ENCODE measurements at regions not wholly inside any gene's neighbourhood (a gene's known extent, or its start where the extent isn't known, plus 50 kb on each side); places are given as distances from the start of the nearest gene placed in this dataset.

DNA sequence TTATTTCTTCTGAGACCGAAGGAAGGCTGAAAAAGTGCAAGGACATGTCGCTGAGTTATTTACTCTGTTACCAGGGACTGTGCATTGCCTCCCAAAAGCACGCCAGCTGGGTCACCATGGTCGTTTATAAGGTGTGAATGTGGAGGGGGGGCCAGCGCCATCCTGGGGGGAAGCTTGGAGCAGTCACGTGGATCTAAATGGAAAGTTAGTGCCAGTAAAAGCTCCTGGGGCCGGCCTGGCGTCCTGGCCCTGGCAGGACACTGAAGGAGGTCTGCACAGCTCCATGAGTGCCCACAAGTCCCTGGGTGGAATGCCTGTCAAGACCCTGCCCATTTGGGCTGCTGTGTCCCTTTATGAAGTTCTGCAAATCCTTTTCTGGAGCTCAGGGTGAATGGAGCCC, 82.6 kb downstream of the C16orf95 start:
- H3K27ac ChIP-seq = no peak overlapping the region
- TF ChIP-seq, protein P1, sequence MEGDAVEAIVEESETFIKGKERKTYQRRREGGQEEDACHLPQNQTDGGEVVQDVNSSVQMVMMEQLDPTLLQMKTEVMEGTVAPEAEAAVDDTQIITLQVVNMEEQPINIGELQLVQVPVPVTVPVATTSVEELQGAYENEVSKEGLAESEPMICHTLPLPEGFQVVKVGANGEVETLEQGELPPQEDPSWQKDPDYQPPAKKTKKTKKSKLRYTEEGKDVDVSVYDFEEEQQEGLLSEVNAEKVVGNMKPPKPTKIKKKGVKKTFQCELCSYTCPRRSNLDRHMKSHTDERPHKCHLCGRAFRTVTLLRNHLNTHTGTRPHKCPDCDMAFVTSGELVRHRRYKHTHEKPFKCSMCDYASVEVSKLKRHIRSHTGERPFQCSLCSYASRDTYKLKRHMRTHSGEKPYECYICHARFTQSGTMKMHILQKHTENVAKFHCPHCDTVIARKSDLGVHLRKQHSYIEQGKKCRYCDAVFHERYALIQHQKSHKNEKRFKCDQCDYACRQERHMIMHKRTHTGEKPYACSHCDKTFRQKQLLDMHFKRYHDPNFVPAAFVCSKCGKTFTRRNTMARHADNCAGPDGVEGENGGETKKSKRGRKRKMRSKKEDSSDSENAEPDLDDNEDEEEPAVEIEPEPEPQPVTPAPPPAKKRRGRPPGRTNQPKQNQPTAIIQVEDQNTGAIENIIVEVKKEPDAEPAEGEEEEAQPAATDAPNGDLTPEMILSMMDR (IDR thresholded peaks at IDR 0.05) = no peak
- TF ChIP-seq ZFX (IDR thresholded peaks at IDR 0.05; ENCODE audit: borderline replicate concordance) = no peak

DNA sequence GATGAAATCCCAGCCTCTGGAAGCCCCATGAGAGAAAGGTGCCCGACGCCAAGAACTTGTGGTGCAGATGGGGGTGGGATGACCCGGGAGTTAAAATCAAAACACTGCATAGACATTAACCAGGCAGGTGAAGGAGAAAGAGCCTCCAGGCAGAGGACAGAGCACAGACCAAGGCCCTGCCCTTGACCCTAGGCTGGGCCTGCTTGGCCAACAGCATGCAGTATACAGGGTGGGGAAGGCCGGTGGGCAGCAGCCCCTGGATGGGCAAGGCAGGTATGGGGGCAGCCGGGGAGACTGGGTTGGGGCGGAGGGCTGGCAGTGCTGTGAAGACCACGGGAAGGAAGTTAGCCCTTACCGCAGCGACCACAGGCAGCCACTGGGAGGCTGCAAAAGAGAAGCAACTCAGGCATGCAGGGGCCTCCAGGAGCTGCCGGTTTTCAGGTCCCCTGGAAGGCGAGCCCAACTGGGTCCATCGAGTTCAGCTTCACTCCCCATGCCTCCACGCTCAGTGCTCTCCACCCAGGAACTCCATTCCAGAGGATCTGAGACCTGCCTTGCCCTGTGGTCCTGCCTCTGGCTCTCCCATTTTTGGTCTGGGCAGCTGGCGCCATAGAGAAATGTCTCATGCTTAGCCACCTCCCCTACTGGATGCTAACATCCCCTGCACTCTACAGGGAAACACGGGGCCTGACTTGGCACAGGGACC, 81.2 kb downstream of the C16orf95 start:
- H3K27ac ChIP-seq = no peak overlapping the region
- TF ChIP-seq, protein P1 (IDR thresholded peaks at IDR 0.05) = no peak
- no peak for TF ChIP-seq ZFX (IDR thresholded peaks at IDR 0.05; ENCODE audit: borderline replicate concordance)

DNA sequence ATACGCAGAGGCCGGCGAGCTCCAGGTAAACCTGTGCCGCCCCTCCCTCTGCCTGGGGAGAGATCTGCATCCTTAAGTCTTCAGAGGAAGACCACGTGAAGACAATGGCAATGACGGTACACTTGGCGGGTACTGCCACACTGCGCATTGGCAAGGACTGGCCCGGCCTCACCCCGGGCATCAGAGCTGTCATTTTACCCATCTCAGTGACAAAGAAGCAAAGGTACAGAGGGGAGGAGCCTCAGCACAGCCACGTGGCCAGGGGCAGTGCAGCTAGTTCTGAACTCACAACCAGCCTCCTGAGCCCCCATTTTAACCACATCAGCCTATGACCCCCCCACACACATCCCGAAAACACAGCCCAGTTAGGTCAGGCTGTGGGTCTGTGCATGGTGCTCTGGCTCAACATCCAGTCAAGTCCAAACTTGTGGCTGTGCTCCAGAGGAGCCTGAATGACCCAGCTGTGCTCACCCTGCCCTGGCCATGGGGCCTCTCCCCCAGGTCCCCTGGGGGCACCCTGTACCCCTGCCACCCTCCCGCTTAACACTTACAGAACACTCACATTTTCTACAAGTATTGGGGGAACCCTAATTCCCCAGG, 80.6 kb downstream of the C16orf95 start:
- TF ChIP-seq ZFX (IDR thresholded peaks at IDR 0.05; ENCODE audit: borderline replicate concordance) = no peak
- TF ChIP-seq, protein P1 (IDR thresholded peaks at IDR 0.05) = no peak
- H3K27ac ChIP-seq = no peak overlapping the region

DNA sequence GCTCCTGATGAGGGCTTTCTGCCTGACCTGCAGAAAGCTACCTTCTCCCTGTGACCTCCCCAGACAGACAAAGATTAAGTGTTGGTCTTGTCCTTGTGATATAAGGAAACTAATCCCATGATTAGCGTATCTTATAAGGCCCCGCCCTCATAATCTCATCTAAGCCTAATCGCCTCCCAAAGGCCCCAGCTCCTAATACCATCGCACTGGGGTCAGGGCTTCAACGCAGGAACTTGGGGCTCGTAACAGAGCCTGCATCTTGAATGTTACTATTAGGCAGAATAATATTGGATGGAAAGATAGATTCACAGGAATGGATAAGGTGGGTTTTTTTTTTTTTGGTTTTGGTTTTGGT, 78.9 kb downstream of the C16orf95 start:
- TF ChIP-seq ZFX (IDR thresholded peaks at IDR 0.05; ENCODE audit: borderline replicate concordance) = no peak
- TF ChIP-seq, protein P1 (IDR thresholded peaks at IDR 0.05) = no peak
- no peak overlapping the region for H3K27ac ChIP-seq

DNA sequence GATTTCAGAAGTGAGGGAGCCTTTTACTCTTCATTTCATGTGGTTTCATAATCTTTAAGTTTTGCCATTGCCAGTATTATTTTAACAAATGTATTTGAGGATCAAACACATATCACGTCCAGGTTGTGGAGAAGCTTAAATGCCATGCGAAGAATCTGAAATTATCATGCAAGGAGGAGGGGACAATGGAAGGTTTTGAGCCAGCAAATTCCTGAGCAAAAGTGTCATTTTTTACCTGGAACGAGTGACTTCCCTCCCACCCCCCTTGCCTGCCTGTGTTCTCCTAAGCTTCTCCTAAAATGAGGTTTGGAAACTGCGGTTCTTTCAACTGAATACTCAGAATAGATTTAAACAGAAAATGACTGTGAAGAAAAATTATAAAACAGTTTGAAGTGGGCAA, 77.6 kb downstream of the C16orf95 start:
- H3K27ac ChIP-seq = no peak overlapping the region
- TF ChIP-seq ZFX (IDR thresholded peaks at IDR 0.05; ENCODE audit: borderline replicate concordance) = no peak
- TF ChIP-seq, protein P1 (IDR thresholded peaks at IDR 0.05) = no peak

DNA sequence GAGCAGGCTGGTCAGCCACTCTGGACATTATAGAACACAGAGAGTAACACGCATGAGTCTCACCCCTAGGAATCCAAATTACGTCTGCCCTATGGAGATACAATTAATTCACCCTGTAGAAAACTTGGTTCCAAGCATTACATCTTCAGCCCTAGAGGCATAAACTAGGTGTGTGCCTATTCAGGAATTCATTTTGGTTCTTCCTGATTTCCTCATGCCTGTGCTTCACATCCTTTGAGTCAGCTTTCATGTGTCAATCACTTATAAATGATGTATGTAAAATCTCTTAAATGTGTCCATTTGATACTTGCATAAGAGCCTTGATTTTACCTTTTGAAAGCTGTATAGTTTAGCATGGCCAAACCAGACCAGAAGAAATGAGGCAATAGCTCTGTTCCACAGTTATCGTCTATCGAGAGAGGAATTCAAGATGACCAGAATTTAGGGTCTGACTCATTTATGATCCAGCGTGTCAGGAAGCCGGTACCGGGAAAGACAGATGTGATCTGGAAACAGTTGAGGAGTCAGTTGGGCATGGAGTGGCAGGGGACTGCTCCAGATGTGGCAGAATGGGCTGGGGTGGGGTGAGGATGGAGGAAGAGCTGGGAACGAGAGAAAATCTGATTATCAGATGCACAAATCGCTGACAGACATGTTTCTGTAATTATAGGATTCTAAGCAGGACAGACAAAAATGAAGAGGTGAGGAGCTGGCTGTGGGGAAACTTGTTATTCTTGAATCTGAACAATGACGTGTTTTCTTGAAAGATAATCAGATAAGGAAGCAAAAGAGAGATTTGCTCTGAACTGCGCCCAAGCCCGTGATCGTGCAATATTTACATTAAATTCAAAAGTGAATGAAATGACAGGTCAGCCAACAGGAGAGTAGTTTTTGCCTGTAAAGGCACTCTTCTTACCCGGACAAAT, 76.7 kb downstream of the C16orf95 start:
- H3K27ac ChIP-seq = no peak overlapping the region
- TF ChIP-seq ZFX (IDR thresholded peaks at IDR 0.05; ENCODE audit: borderline replicate concordance) = no peak
- TF ChIP-seq, protein P1 (IDR thresholded peaks at IDR 0.05) = no peak

Measured in 22Rv1 (cell line).